ENCODE measurements at regions not wholly inside any gene's neighbourhood (a gene's known extent, or its start where the extent isn't known, plus 50 kb on each side); places are given as distances from the start of the nearest gene placed in this dataset.

DNA sequence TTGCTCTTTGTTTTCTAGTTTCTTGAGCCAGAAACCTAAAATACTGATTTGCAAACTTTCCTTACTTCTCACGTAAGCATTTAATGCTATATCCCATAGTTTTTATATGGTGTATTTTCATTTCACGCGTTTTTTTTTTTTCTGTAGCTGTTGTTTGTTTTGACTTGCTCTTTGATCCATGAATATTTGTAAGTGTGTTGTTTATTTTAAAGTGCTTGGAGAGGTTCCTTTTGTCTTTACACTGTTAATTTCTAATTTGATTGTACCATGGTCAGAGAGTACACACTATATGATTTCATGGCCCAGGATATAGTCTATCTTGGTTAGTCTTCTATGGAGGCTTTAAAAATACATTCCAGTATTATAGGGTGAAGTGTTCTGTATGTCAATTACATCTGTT lies 84.8 kb upstream of the RNF217 start:
- Histone ChIP-seq H3K9ac (ENCODE audit: low read depth, low read length, poor library complexity, severe bottlenecking) (no peak overlapping the region), H2AFZ (ENCODE audit: low read length) (no peak overlapping the region)
- TF ChIP-seq, protein P1, sequence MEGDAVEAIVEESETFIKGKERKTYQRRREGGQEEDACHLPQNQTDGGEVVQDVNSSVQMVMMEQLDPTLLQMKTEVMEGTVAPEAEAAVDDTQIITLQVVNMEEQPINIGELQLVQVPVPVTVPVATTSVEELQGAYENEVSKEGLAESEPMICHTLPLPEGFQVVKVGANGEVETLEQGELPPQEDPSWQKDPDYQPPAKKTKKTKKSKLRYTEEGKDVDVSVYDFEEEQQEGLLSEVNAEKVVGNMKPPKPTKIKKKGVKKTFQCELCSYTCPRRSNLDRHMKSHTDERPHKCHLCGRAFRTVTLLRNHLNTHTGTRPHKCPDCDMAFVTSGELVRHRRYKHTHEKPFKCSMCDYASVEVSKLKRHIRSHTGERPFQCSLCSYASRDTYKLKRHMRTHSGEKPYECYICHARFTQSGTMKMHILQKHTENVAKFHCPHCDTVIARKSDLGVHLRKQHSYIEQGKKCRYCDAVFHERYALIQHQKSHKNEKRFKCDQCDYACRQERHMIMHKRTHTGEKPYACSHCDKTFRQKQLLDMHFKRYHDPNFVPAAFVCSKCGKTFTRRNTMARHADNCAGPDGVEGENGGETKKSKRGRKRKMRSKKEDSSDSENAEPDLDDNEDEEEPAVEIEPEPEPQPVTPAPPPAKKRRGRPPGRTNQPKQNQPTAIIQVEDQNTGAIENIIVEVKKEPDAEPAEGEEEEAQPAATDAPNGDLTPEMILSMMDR (conservative IDR thresholded peaks at IDR 0.05; ENCODE audit: low read length): no peak
- TF ChIP-seq EZH2phosphoT487 (IDR thresholded peaks at IDR 0.05; ENCODE audit: borderline replicate concordance): no peak

DNA sequence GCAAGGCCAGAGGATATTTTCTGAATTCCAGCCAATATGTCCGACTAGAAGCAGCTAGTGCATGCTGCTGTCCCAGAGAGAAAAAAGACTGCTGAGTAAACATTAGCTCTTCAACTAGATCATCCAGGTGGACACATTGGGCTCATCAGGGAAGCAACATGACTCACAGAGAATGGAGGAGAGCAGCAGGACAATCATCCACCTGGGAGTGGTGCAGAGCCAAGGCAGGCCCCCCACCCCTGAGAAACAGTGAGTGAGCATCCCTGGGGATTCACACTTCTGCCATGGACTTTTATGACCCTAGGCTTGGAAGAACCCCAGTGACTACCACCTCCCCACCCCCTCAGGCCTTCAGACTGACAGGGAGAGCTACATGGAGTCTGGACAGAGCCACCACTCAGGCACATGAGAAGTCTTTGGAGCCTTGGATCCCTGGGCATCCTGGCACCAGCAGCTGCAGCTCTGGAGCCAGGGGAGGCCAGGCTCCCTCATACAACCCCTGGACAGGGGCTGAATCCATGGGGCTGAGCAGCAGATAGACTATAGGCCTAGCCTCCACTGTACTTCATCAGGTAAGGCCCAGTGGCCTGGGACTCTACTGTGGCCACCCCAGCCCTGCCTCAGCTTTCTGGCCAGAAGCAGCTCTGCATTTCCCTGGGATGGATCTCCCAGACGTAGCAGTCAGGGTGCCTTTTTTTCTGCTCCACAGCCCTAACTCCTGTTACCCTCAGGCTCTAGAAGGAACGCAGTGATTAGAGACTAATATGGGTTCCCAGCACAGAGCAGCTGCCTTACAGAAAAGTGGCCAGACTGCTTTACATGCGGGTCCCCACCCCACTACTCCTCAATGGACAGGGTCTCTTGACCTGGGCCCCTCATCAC lies 82.9 kb upstream of the RNF217 start:
- Histone ChIP-seq H3K4me1 (ENCODE audit: insufficient read depth, low read length, poor library complexity, severe bottlenecking) (no peaks in the 10 kb centered on the region), H4K20me1 (ENCODE audit: insufficient read depth, low read length, poor library complexity, severe bottlenecking) (no peaks in the 10 kb centered on the region), H3K27me3 (ENCODE audit: insufficient read depth, low read length, poor library complexity, severe bottlenecking) (no peaks in the 10 kb centered on the region), H3K36me3 (ENCODE audit: insufficient read depth, low read length) (no peaks in the 10 kb centered on the region), H3K9me2 (replicated peaks; ENCODE audit: low read depth, low read length) (no peaks in the 10 kb centered on the region), H3K4me3 (ENCODE audit: low read length, poor library complexity, severe bottlenecking) (no peak overlapping the region), H3K9ac (ENCODE audit: low read depth, low read length, poor library complexity, severe bottlenecking) (no peak overlapping the region), H3K9me3 (ENCODE audit: insufficient read depth, low read depth, low read length) (no peaks in the 10 kb centered on the region), H2AFZ (ENCODE audit: low read length) (no peak overlapping the region), H3K79me2 (ENCODE audit: insufficient read depth, low read length) (no peaks in the 10 kb centered on the region), H3K4me2 (ENCODE audit: low read depth, low read length, poor library complexity, severe bottlenecking) (no peak overlapping the region), H3F3A (ENCODE audit: low read depth) (no peaks in the 10 kb centered on the region)
- TF ChIP-seq EZH2phosphoT487 (IDR thresholded peaks at IDR 0.05; ENCODE audit: borderline replicate concordance): no peak
- TF ChIP-seq, protein P1 (conservative IDR thresholded peaks at IDR 0.05; ENCODE audit: low read length): no peak

More for the DNA sequence above, 84.8 kb upstream of the RNF217 start:
- Histone ChIP-seq H4K20me1 (ENCODE audit: insufficient read depth, low read length, poor library complexity, severe bottlenecking) (no peaks in the 10 kb centered on the region), H3K79me2 (ENCODE audit: insufficient read depth, low read length) (no peaks in the 10 kb centered on the region), H3F3A (ENCODE audit: low read depth) (no peaks in the 10 kb centered on the region), H3K4me2 (ENCODE audit: low read depth, low read length, poor library complexity, severe bottlenecking) (no peak overlapping the region), H3K4me1 (ENCODE audit: insufficient read depth, low read length, poor library complexity, severe bottlenecking) (no peaks in the 10 kb centered on the region), H3K36me3 (ENCODE audit: insufficient read depth, low read length) (no peaks in the 10 kb centered on the region), H3K9me2 (replicated peaks; ENCODE audit: low read depth, low read length) (no peaks in the 10 kb centered on the region), H3K27me3 (ENCODE audit: insufficient read depth, low read length, poor library complexity, severe bottlenecking) (no peaks in the 10 kb centered on the region), H3K9me3 (ENCODE audit: insufficient read depth, low read depth, low read length) (no peaks in the 10 kb centered on the region), H3K4me3 (ENCODE audit: low read length, poor library complexity, severe bottlenecking) (no peak overlapping the region)

DNA sequence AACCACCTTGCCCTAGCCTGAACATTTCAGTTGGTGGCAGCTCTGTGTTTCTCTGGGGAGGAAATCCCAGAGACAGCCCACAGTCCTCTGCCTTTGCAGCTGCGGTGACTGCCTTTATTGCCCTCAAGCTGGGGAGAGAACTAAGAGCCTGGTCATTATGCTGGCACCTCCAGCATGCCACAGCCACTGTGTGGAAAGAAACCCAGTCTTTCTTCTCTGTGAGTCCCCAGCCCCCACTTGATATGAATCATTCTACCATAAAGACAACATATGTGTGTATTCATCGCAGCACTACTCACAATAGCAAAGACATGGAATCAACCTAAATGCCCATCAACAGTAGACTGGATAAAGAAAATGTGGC lies 82.3 kb upstream of the RNF217 start:
- Histone ChIP-seq H3K27me3 (ENCODE audit: insufficient read depth, low read length, poor library complexity, severe bottlenecking) (no peaks in the 10 kb centered on the region), H3K9ac (ENCODE audit: low read depth, low read length, poor library complexity, severe bottlenecking) (no peak overlapping the region), H3K9me2 (replicated peaks; ENCODE audit: low read depth, low read length) (no peaks in the 10 kb centered on the region), H3K36me3 (ENCODE audit: insufficient read depth, low read length) (no peaks in the 10 kb centered on the region), H3F3A (ENCODE audit: low read depth) (no peaks in the 10 kb centered on the region), H3K4me1 (ENCODE audit: insufficient read depth, low read length, poor library complexity, severe bottlenecking) (no peaks in the 10 kb centered on the region), H3K79me2 (ENCODE audit: insufficient read depth, low read length) (no peaks in the 10 kb centered on the region), H3K9me3 (ENCODE audit: insufficient read depth, low read depth, low read length) (no peaks in the 10 kb centered on the region), H2AFZ (ENCODE audit: low read length) (no peak overlapping the region), H3K4me3 (ENCODE audit: low read length, poor library complexity, severe bottlenecking) (no peak overlapping the region), H4K20me1 (ENCODE audit: insufficient read depth, low read length, poor library complexity, severe bottlenecking) (no peaks in the 10 kb centered on the region), H3K4me2 (ENCODE audit: low read depth, low read length, poor library complexity, severe bottlenecking) (no peak overlapping the region)
- TF ChIP-seq, protein P1 (conservative IDR thresholded peaks at IDR 0.05; ENCODE audit: low read length): no peak
- no peak for TF ChIP-seq EZH2phosphoT487 (IDR thresholded peaks at IDR 0.05; ENCODE audit: borderline replicate concordance)
